SU-DHL-6 (cell line): ENCODE measurements at regions not wholly inside any gene's neighbourhood (a gene's known extent, or its start where the extent isn't known, plus 50 kb on each side); places are given as distances from the start of the nearest gene placed in this dataset.

Source experiments
- H2AFZ ChIP-seq: fragments of 200-600 bp; sonication (generic); 2 replicates; pipeline ENCODE4 v1.6.1; 2014; ENCODE audit warnings: low read depth, mild to moderate bottlenecking, moderate library complexity, mixed read lengths, antibody characterized with exemption, low read length; ENCODE audit not compliant: severe bottlenecking
- H3F3A ChIP-seq: fragments of 200-600 bp; shearing (Covaris generic); 2 replicates; pipeline ENCODE4 v1.6.0; 2016; ENCODE audit warnings: antibody characterized with exemption, mild to moderate bottlenecking; ENCODE audit not compliant: insufficient read depth
- H3K27ac ChIP-seq: fragments of 200-600 bp; sonication (generic); 2 replicates; pipeline ENCODE4 v1.5.1; 2016; ENCODE audit warnings: low read depth, mild to moderate bottlenecking, low read length, moderate library complexity, mixed read lengths
- H3K27me3 ChIP-seq: fragments of 200-600 bp; sonication (generic), shearing (Covaris generic); 2 replicates; pipeline ENCODE4 v1.6.0; 2014; ENCODE audit warnings: mild to moderate bottlenecking, low read length
- H3K36me3 ChIP-seq: fragments of 200-600 bp; sonication (generic); 2 replicates; pipeline ENCODE4 v1.6.1; 2014; ENCODE audit warnings: mild to moderate bottlenecking, low read length, mixed read lengths
- H3K4me2 ChIP-seq: fragments of 300-600, 200-600 bp; shearing (Covaris generic), sonication (generic); 2 replicates; pipeline ENCODE4 v1.6.0; 2014; ENCODE audit warnings: low read length, low read depth, mild to moderate bottlenecking; ENCODE audit not compliant: poor library complexity, severe bottlenecking
- H3K4me3 ChIP-seq: fragments of 200-600 bp; sonication (generic); 2 replicates; pipeline ENCODE4 v1.5.1; 2014; ENCODE audit warnings: antibody characterized with exemption, low read length, mild to moderate bottlenecking, mixed read lengths; ENCODE audit not compliant: insufficient read depth, poor library complexity, severe bottlenecking
- H3K79me2 ChIP-seq: fragments of 200-600 bp; sonication (generic); 2 replicates; pipeline ENCODE4 v1.6.1; 2014; ENCODE audit warnings: mild to moderate bottlenecking, low read length, moderate library complexity; ENCODE audit not compliant: insufficient read depth
- H3K9ac ChIP-seq: fragments of 200-600 bp; sonication (generic); 2 replicates; pipeline ENCODE4 v1.7.0; 2014; ENCODE audit warnings: mild to moderate bottlenecking, low read length
- H3K9me2 ChIP-seq: fragments of 200-600 bp; sonication (generic); replicated peaks from 2 replicates; pipeline ENCODE4 v1.6.1; 2014; ENCODE audit warnings: low read length; ENCODE audit not compliant: insufficient read depth
- H3K9me3 ChIP-seq: fragments of 200-600 bp; sonication (generic); 2 replicates; pipeline ENCODE4 v1.6.1; 2014; ENCODE audit warnings: low read length, mixed read lengths; ENCODE audit not compliant: insufficient read depth
- H4K20me1 ChIP-seq: fragments of 200-600 bp; sonication (generic); 2 replicates; pipeline ENCODE4 v1.6.1; 2014; ENCODE audit warnings: low read depth, mild to moderate bottlenecking, antibody characterized with exemption, low read length, moderate library complexity, mixed read lengths
- EZH2phosphoT487 ChIP-seq: fragments of 200-600 bp; sonication (generic), shearing (Covaris generic); conservative IDR thresholded peaks from 2 replicates; pipeline ENCODE4 v1.6.1; 2018; ENCODE audit warnings: mild to moderate bottlenecking, antibody characterized with exemption, low read length, moderate library complexity, mixed read lengths
- TF ChIP-seq, protein P1 (sequence below): fragments of 200-600 bp; sonication (generic); IDR thresholded peaks from one replicate; pipeline ENCODE4 v1.5.1; 2017; ENCODE audit warnings: antibody characterized with exemption, mild to moderate bottlenecking, low read length, moderate library complexity; ENCODE audit not compliant: insufficient read depth, poor library complexity, severe bottlenecking

DNA sequence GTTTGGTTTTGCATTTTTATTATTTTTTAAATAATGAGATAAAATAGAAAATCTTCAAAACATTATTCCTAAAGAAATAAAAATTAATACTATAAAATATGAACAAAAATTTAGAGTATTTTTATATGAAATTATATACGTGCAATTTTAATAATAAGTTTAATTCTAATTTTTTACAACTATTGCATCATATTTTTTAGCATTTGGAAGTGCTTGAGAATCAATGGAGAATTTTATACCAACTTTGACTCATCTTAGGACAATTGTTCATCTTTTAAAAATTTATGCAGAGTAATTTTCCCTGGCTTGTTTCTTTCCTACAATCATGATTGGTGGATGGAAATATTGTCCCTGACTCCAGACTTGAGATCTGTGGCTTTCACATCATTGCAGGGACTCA lies 362.5 kb downstream of the MRPL39 start:
- no peaks in the 10 kb centered on the region for H3K79me2 ChIP-seq
- 0 out of 2 replicates have a peak, but pooled peaks cover 4% of the 10 kb centered on the region for H3K36me3 ChIP-seq
- H3K4me2 ChIP-seq = no peak overlapping the region
- H3K9ac ChIP-seq = no peak overlapping the region
- H3K27me3 ChIP-seq = no peaks in the 10 kb centered on the region
- H3F3A ChIP-seq = no peaks in the 10 kb centered on the region
- H3K9me3 ChIP-seq = no peaks in the 10 kb centered on the region
- H4K20me1 ChIP-seq = no peaks in the 10 kb centered on the region
- H3K4me3 ChIP-seq = no peak overlapping the region
- no peak overlapping the region for H3K27ac ChIP-seq
- no peaks in the 10 kb centered on the region for H3K9me2 ChIP-seq
- no peak overlapping the region for H2AFZ ChIP-seq
- TF ChIP-seq, protein P1, sequence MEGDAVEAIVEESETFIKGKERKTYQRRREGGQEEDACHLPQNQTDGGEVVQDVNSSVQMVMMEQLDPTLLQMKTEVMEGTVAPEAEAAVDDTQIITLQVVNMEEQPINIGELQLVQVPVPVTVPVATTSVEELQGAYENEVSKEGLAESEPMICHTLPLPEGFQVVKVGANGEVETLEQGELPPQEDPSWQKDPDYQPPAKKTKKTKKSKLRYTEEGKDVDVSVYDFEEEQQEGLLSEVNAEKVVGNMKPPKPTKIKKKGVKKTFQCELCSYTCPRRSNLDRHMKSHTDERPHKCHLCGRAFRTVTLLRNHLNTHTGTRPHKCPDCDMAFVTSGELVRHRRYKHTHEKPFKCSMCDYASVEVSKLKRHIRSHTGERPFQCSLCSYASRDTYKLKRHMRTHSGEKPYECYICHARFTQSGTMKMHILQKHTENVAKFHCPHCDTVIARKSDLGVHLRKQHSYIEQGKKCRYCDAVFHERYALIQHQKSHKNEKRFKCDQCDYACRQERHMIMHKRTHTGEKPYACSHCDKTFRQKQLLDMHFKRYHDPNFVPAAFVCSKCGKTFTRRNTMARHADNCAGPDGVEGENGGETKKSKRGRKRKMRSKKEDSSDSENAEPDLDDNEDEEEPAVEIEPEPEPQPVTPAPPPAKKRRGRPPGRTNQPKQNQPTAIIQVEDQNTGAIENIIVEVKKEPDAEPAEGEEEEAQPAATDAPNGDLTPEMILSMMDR = no peak
- TF ChIP-seq EZH2phosphoT487 = no peak

DNA sequence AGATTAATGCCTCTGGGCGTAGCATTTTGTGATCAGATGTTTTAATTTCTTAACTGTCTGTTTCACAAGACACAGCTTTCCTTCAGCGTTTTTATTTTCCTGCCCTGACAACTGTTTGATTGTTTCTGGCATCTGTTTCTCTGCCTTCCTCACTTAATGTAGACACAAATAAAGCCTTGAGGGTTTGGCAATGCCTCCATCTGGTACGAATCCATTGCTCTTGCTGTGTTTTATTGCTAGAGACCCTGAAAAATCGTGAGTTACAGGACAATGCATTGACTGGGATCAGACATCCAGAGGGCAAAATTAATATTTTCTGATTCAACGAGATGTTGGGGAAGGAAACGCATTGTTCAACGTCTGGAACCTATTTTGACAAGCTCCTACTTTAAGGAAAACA lies 363.5 kb downstream of the MRPL39 start:
- H4K20me1 ChIP-seq = no peaks in the 10 kb centered on the region
- H3K4me3 ChIP-seq = no peak overlapping the region
- H3K9me3 ChIP-seq = peaks cover 5% of the 10 kb centered on the region; the same call in 1 of the 2 replicates
- no peak overlapping the region for H3K9ac ChIP-seq
- 0 out of 2 replicates have a peak, but pooled peaks cover 4% of the 10 kb centered on the region for H3K36me3 ChIP-seq
- no peak overlapping the region for H3K27ac ChIP-seq
- peak overlapping the region; percentile 49 for H2AFZ ChIP-seq
- H3K9me2 ChIP-seq = no peaks in the 10 kb centered on the region
- no peak for TF ChIP-seq EZH2phosphoT487
- TF ChIP-seq, protein P1 = no peak
- no peak overlapping the region for H3K4me2 ChIP-seq
- H3K27me3 ChIP-seq = no peaks in the 10 kb centered on the region
- no peaks in the 10 kb centered on the region for H3K79me2 ChIP-seq
- no peaks in the 10 kb centered on the region for H3F3A ChIP-seq

DNA sequence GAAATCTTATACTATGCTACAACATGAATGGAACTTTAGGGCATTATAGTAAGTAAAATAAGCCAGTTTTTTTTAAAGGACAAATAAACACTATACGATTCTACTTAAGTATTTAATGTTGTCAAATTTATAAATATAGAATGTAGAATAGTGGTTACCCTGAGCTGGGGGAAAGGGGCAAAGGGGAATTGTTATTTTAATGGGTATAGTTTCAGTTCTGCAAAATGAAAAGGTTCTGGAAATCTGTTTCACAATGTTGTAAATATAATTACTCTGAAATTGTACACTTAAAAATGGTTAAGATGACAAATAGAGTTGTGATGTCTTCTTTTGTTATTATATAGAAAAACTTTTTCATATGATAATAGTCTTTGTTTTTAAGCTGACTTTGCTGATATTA lies 366.3 kb downstream of the MRPL39 start:
- Histone ChIP-seq H3K9me3 (peaks cover 9% of the 10 kb centered on the region; the same call in 1 of the 2 replicates), H3F3A (no peaks in the 10 kb centered on the region), H3K27me3 (no peaks in the 10 kb centered on the region), H2AFZ (no peak overlapping the region), H3K4me3 (peak overlapping the region; percentile 26), H3K27ac (peak overlapping the region; percentile 35), H3K36me3 (0 out of 2 replicates have a peak, but pooled peaks cover 9% of the 10 kb centered on the region), H3K9me2 (no peaks in the 10 kb centered on the region), H3K4me2 (peak overlapping the region; percentile 25), H4K20me1 (no peaks in the 10 kb centered on the region), H3K79me2 (no peaks in the 10 kb centered on the region), H3K9ac (no peak overlapping the region)
- TF ChIP-seq, protein P1 = no peak
- TF ChIP-seq EZH2phosphoT487 = no peak
